ENCODE measurements at regions not wholly inside any gene's neighbourhood (a gene's known extent, or its start where the extent isn't known, plus 50 kb on each side); places are given as distances from the start of the nearest gene placed in this dataset.

- TF ChIP-seq CTCF (conservative IDR thresholded peaks at IDR 0.05; ENCODE audit: low read length): no peak
- TF ChIP-seq EZH2phosphoT487 (IDR thresholded peaks at IDR 0.05; ENCODE audit: borderline replicate concordance, low read depth, low read length): no peak
Measured at GRCh38 chr1:81556968-81557367, 243.8 kb upstream of the ADGRL2 start.
